ENCODE measurements at regions not wholly inside any gene's neighbourhood (a gene's known extent, or its start where the extent isn't known, plus 50 kb on each side); places are given as distances from the start of the nearest gene placed in this dataset.
"Not testable (repeated sequence)": the region's sequence is repeated elsewhere in the genome, so short reads cannot be mapped to it uniquely, and the experiment has no call there.

DNA sequence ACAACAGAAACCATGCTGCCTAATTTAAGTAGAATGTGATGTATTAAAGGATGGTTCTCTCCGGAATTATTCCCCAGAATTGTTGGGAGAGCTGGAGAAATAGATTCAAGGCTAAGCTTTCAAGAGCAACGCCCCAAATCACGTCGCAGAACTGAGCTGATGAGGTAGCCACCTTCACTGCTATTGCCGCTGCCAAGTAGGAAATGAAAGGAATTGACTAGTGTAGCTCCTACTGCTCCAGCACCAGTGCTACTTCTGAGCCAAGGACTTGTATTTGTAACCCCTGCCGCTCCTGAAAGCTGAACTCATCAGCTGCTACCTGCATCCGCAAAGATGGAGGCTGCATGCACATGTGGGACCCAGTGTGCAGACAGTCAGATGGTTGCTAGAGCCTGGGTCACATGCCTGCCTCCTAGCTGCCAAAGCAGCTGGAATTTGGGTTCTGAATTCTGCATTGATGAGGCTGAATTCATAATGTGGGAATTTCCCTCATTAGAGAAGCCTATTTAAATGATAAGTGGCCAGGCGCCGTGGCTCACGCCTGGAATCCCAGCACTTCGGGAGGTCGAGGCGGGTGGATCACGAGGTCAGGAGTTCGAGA, 173.9 kb downstream of the PDGFRA start:
- H3K4me3 ChIP-seq (ENCODE audit: low read depth, low read length): no peak overlapping the region
- DNase-seq (ENCODE audit: low read depth): no peak

DNA sequence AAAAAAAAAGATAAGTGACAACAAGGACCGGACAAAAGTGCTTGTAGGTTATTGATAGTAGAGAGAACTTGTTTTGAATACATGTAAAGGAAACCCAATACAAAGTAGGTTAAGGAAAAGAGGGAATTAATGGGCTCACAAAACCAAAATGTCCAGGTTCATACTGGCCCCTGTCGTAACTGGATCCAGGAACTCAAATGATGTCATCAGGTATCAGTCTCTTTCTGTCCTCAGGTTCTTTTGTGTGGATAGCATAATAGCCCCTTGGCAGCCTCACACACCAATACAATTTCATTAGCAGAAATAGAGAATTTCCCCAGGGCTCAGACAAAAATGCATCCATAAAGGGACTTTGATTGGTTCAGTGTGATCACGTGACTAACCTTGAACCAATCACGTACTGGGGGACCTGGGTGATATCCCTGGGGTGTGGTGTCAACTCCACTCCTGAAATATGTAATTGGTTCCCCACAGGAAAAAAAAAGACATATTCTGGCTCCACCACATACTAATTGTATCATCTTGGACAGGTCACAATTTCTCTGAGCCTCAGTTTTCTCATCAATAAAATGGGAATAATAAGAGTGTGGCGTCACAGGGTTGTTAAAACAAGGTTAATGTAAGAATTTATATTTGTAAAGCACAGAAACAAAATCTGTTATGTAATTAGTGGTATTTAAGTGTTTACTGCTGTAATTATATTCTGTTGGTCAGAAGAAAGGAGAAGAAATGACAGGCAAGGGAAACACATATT, 174.8 kb downstream of the PDGFRA start:
- no peak for DNase-seq (ENCODE audit: low read depth)
- H3K4me3 ChIP-seq (ENCODE audit: low read depth, low read length): no peak overlapping the region

DNA sequence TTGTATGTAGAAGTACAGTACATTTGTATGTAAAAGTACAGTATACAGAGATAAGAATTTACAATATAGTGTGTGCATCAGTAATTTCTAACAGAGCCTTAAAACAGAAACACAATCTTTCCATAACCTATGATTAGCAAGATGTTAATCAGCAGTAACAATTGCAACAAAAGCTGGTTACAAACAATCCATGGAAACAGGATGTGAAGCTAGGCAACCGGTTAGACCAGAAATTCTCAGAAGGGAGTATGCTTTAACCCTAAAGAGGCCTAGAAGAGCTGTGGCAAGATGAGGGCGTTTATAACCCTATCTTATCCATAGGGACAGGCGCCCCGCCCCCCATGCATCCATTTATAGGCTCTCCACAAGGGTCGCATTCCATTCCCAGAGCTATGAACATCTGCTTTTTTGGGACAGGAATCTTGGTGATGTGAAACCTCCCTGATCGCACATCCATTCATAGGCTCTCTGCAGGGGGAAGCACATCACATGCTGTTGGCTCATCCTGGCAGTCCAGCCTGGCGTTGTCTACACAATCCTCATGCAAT, 180.3 kb downstream of the PDGFRA start:
- DNase-seq (ENCODE audit: low read depth); H3K4me3 ChIP-seq (ENCODE audit: low read depth, low read length): not testable (repeated sequence)

DNA sequence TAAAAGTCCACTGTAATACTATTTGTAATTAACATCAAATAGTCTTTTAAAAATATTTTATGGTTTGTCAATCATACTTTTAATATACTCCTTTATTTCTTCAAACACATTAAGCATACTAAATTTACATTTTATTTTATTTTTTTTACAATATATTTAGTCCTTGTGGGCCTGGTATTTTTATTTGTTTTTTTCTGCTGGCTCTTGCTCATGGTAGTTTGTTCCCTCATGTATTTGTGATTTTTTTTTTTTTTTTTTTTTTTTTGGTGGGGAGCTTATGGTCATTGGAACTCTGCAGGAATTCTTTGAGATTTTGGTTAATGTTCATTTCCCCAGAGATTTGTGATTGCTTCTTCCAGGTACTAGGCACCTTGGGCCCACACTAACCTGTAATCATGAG, 185.5 kb downstream of the PDGFRA start:
- DNase-seq (ENCODE audit: low read depth): no peak
- H3K4me3 ChIP-seq (ENCODE audit: low read depth, low read length): no peak overlapping the region

DNA sequence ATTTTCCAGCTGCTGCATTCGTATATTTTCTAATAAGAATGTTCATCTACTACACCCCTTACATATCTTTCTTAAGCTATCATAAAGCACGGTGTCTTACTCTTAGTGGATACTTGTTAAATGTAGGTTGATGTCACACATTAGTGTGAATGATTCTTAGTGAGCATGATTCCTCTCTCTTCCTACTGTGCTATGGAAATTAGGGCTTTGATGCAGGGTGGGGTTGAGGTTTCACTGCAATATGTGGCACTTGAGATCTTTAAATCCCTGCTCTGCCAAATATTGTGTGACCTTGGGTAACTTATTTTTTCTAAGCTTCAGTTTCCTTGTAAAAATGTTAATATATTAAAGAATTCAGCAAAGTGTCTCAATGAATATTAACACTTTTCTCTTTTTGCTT, 188.4 kb downstream of the PDGFRA start:
- no peak for DNase-seq (ENCODE audit: low read depth)
- H3K4me3 ChIP-seq (ENCODE audit: low read depth, low read length): no peak overlapping the region

DNA sequence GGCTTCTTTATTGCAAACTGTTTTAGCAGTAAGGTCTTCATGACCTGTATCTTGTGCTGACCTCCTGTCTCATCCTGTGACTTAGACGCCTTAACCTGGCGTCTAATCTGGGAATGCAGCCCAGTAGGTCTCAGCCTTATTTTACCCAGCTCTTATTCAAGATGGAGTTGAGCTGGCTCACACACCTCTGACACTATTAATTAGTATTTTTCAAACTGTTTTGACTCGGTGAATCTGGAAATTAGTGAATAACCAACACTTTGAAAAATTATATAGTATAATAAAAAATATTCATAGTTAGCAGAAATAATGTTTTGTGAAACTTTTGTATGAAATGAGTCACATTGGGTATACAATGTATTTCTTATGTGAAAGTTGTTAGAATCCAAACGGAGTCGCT, 189.4 kb downstream of the PDGFRA start:
- DNase-seq (ENCODE audit: low read depth): no peak

DNA sequence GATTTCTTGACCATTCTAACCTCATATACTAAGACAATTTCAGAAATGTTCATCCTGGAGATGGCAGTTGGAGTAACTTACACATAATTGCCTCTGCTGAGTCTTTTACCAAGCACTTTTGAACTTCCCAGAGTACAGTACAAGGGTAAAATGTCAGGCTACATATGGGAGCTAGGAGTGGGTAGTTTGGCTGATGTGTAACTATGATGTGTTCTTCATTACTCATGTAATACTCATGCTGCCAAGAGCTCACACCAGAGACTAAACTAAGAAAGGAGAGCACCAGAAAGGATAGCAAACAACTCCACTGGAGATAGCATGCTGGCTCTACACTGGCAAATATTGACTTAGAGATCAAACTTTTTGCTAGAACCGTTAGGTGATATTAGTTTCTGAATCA, 194.0 kb downstream of the PDGFRA start:
- peak; percentile 42 for DNase-seq (ENCODE audit: low read depth)
- H3K4me3 ChIP-seq (ENCODE audit: low read depth, low read length): no peak overlapping the region

More for the DNA sequence above, 189.4 kb downstream of the PDGFRA start:
- H3K4me3 ChIP-seq (ENCODE audit: low read depth, low read length): no peak overlapping the region

DNA sequence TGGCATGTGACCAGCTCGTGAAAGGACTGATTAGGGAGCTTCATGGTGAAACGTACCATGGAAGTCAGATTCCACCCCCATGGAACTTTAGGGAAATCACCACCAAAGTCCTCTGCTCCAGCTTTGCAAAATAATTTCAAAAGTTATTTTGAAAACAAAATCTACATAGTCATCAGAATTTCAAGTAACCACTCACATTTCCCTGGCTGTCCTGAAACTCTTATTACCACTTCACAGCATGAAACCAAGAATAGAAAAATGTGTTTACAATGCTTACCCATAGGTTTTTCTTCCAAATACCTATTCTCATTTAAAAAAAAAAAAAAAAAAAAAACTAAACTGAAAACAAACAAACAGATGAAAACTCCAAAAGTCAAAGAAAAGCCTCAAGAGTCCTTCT, 198.7 kb downstream of the PDGFRA start:
- H3K4me3 ChIP-seq (ENCODE audit: low read depth, low read length): no peak overlapping the region
- no peak for DNase-seq (ENCODE audit: low read depth)

DNA sequence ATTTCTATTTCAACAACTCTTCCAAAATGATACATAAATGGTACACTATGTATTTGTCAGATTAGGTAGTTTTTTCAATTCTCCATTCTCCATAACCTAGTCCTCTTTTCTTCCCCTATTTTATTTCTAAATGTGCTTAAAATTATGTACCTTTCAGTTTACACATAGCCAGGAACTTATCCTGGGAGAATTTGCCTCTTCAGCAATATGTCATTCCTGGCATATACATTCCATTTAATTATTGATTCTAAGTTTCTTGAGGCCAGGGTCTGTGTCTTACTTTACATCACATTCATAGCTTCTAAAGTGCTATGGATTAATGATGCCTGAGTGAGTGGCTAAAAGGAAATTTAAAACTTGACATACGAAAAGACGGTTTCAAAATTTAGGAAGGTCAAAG, 199.8 kb downstream of the PDGFRA start:
- no peak overlapping the region for H3K4me3 ChIP-seq (ENCODE audit: low read depth, low read length)
- no peak for DNase-seq (ENCODE audit: low read depth)

DNA sequence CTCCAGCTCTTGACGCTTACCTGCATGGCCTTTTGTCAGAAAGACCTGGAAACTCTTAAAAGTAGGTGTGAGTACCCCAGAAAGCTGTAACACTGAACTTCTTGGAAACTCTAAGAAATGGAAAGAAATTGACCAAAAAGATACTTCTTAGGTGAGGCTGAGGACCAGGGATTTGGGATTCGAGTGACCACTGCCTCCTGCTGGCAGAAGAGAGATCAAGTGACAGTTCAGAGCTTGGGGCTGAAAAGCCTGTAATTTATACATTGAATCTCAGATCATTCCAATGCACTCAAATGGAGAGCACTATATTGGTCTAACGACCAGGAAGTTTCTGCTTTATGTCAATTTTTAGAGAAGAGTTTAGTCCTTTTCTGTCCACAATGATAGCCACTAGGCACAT, 204.6 kb downstream of the PDGFRA start:
- DNase-seq (ENCODE audit: low read depth): peak; percentile 8
- no peak overlapping the region for H3K4me3 ChIP-seq (ENCODE audit: low read depth, low read length)

DNA sequence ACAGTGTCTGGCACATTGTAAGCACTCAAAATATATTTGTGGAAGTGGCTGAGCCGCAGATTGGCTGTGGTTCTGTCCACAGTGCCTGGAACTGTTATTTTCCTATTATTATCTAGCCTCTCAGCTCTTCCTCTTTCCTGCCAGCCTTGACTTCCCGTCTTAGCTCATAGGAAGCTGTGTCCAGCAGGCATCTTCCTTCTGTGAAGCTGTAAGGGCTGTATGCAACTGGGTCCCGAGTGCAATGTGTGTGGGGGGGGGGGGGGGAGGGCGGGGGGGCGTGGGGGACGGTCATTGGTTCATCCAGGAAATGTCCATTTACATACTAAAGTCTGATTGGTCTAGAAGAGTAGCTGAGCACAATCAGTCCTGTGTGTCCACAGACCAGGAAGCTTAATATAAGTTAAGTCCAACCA, 210.7 kb downstream of the PDGFRA start:
- DNase-seq (ENCODE audit: low read depth): peak; percentile 18
- no peak overlapping the region for H3K4me3 ChIP-seq (ENCODE audit: low read depth, low read length)

DNA sequence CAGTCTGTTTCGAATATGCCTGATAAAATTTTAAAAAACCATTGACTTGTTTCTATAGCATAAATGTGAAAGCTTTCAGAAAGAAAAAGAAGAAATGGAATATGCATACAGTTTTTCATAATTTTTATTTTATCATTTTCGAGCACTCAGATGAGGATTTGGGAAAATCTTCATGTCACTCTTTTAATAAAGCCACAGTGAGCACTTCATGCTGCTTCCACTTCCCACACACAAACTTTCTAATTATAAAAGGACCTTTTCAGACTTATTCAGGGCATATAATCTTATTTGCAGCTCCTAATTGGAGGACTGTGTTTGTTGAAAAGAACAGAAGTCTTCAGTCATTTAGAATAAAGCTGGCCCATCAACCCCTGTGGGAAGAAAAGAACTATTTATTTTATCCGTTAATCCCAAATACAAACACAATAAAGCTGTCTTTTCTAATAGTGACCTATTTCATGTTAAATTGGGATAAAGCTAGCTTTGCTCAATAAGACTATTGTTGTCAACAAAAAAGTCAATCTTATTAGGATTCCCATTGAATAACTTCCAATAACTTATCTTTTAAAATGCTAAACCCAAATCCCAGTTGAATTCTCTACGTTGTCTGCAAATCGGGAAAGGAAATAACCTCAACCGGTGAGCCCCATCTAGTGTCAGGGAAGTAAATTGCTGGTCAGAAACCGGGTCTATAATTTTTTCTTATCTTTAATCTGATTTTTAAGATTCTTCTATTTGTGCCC, 211.5 kb downstream of the PDGFRA start:
- no peak for DNase-seq (ENCODE audit: low read depth)
- no peak overlapping the region for H3K4me3 ChIP-seq (ENCODE audit: low read depth, low read length)

DNA sequence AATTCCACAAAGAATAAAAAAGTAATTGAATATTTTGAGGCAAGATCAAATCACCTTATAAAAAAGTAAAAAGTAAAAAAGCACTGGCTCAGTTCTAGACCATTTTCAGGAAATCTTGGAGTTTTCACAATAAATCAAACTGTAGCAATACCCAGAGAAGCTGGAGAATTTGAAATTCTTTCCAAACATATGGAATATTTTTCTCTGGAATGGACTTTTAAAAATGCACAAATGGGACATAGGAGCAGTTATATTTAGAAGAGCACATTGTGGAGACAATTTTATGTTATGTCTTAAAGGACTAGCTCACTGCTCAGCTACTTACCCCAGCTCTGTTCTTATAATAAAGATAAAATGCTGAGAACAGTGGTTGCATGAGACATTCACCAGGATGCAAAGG, 211.9 kb upstream of the KIT start:
- no peak overlapping the region for H3K4me3 ChIP-seq (ENCODE audit: low read depth, low read length)
- DNase-seq (ENCODE audit: low read depth): no peak

DNA sequence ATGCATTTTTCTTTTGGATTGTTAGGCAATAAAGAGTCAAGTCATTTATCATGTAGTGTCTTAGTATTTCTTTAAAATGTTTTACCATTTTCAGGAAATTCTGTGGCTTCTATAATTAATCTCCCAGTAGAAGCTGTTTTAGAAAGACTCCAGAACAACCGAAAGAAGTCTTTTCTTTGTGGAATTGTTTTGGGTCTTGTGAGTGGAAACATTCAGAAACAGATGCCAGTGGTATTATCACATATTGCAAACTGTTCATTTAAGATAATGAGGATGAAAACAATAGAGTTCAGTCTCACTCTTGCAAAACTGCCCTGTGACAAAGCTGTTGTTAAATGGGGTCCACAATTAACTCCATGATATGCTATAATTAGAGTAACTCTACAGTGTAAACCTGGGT, 211.2 kb upstream of the KIT start:
- H3K4me3 ChIP-seq (ENCODE audit: low read depth, low read length): no peak overlapping the region
- no peak for DNase-seq (ENCODE audit: low read depth)

DNA sequence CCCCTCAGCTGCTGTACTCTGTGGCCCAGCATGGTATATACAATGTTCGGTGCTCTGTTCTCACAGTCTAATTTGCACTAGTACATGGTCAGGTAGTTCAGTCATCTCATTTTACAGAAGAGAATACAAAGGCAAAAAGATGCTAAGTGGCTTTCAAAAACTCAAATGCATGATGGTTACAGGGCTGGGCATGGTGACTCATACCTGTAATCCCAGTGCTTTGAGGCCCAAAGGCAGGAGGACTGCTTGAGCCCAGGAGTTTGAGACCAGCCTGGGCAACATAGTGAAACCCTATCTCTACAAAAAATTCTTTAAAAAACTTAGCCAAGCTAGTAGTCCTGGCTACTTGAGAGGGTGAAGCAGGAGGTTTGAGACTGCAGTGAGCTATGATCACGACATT, 210.5 kb upstream of the KIT start:
- no peak overlapping the region for H3K4me3 ChIP-seq (ENCODE audit: low read depth, low read length)
- no peak for DNase-seq (ENCODE audit: low read depth)

DNA sequence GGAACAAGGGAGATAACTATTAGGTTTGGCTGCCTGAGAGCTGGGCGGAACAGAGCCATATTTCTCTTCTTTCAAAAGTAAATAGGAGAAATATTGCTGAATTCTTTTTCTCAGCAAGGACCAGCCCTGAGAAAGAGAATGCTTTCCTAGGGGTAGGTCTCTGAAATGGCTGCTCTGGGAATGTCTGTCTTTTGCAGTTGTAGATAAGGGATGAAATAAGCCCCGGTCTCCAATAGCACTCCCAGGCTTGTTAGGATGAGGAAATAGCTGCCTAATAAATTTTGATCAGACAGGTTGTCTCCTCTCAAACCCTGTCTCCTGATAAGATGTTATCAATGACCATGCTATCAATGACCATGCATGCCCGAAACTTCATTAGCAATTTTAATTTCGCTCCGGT, 207.8 kb upstream of the KIT start:
- H3K4me3 ChIP-seq (ENCODE audit: low read depth, low read length): no peak overlapping the region
- DNase-seq (ENCODE audit: low read depth): no peak

DNA sequence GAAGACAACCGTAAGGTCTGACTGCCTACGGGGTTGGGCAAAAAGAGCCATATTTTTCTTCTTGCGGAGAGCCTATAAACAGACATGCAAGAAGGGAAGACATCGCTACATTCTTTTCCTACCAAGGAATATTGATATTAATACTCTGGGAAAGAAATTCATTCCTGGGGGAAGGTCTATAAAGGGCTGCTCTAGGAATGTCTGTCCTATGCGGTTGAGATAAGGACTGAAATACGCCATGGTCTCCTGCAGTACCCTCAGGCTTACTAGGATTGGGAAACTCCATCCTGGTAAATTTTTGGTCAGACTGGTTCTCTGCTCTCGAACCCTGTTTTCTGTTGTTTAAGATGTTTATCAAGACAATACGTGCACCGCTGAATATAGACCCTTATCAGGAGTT, 190.8 kb upstream of the KIT start:
- not testable (repeated sequence) for DNase-seq (ENCODE audit: low read depth); H3K4me3 ChIP-seq (ENCODE audit: low read depth, low read length)

DNA sequence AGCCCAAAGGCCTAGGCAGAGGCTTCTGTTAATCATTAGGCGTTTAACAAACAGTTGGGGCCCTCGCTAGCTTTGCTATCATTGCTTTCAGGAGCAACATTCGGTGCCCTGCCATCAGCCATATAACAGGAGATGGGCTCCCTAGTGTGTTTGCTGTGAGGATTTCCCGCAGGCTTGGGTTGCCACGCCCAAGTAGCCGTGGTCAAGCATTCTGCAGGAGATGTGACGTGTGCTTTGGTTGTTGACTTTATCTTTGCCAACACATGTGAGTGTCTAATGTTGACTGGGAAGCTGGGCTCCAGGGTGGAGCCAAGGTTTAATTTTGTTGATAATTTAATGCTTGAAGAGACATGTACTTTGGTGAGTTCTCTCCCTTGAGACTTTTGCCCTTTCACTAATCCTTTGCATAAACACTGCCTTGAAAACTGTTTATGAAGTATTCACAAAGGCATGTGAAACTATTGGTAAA, 184.6 kb upstream of the KIT start:
- H3K4me3 ChIP-seq (ENCODE audit: low read depth, low read length): no peak overlapping the region
- no peak for DNase-seq (ENCODE audit: low read depth)

DNA sequence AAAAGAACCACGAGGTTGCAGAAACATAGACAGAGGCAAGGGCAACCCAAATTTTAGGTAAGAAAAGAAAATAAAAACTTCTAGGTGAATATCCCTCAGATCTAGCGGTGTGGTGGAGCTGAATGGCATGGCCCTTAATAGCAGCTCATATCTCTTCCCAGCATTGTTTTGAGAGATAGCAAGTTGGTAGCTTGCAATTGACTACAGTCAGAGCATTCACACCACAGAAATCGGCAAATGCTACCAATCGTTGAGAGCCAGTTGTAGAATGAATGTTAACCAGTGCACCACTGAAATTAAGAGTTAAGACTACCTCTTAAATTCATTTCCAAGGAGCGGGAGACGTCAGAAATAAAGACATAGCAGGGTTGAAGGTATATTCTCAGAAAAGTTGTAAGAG, 184.0 kb upstream of the KIT start:
- no peak for DNase-seq (ENCODE audit: low read depth)
- H3K4me3 ChIP-seq (ENCODE audit: low read depth, low read length): no peak overlapping the region

DNA sequence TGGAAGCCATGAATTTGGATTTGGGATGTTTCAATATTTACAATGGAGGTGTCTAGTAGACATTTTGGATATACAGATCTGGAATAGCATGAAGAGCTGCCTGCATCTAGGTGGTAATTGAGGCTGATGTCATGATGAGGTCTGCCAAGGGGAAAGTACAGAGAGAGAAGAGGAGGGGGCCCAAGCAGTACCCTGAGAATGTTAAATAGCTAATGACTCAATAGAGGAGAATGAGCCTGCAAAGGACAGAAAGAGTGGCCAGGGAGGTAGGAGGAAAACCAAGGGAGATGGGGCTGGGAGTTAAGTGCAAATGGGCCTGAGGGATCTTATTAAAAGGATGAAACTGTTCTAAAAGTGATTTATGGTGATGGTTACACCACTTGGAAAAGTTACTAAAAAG, 182.2 kb upstream of the KIT start:
- no peak for DNase-seq (ENCODE audit: low read depth)

More for the DNA sequence above, 182.2 kb upstream of the KIT start:
- no peak overlapping the region for H3K4me3 ChIP-seq (ENCODE audit: low read depth, low read length)
